Activated T-helper 1 cell treated with anti-CD3 and anti-CD28 coated beads, Interleukin-12 subunit alpha, Interleukin-12 subunit beta, Interleukin-2, Interleukin-4 antibody, amounts not matched to agents 30 ng/mL and 10 ng/mL and 1 ng/mL, durations not matched to agents 14 hours and 24 hours and 36 hours (primary cell): ENCODE measurements at regions not wholly inside any gene's neighbourhood (a gene's known extent, or its start where the extent isn't known, plus 50 kb on each side); places are given as distances from the start of the nearest gene placed in this dataset.
"Not testable (repeated sequence)": the region's sequence is repeated elsewhere in the genome, so short reads cannot be mapped to it uniquely, and the experiment has no call there.

Experiments used
- DNase-seq: peaks from one replicate; pipeline ENCODE4 v3.0.0; 2021; ENCODE audit warnings: low spot score
- H3K27ac Mint-ChIP-seq: one replicate; pipeline ENCODE4 v1.8.0; 2021; ENCODE audit warnings: mild to moderate bottlenecking, mixed read lengths
- H3K27me3 Mint-ChIP-seq: one replicate; pipeline ENCODE4 v1.8.0; 2022; ENCODE audit warnings: mild to moderate bottlenecking, moderate library complexity, mixed read lengths; ENCODE audit not compliant: insufficient read depth
- H3K36me3 Mint-ChIP-seq: one replicate; pipeline ENCODE4 v1.8.0; 2021; ENCODE audit warnings: low read depth, mixed read lengths
- H3K4me1 Mint-ChIP-seq: one replicate; pipeline ENCODE4 v1.8.0; 2021; ENCODE audit warnings: low read depth, mixed read lengths
- H3K4me3 Mint-ChIP-seq: one replicate; pipeline ENCODE4 v1.8.0; 2021; ENCODE audit warnings: mild to moderate bottlenecking, moderate library complexity, mixed read lengths
- H3K9me3 Mint-ChIP-seq: one replicate; pipeline ENCODE4 v1.8.0; 2021; ENCODE audit warnings: mixed read lengths
- intact Hi-C: fragments of 100-400 bp; cut with micrococcal nuclease; formaldehyde crosslinking; loops from one replicate; pipeline ENCODE4 v1.15.1; 2024

DNA sequence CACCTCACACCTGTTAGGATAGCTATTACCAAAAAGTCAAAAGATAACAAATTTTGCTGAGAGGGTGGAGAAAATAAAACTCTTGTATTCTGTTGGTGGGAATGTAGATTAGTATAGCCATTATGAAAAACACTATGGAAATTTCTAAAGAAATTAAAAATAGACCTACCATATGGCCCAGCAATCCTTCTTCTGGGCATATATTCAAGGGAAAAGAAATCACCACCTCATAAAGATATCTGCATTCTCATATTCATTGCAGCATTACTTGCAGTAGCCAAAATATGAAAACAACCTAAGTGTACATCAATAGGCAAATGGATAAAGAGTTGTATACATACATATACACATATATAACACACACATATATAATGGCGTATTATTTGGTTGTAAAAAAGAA, 791.6 kb upstream of the RGS18 start:
- intact Hi-C loops: no loop called here
- no peak for DNase-seq
- H3K4me1 Mint-ChIP-seq: no peaks in the 10 kb centered on the region
- no peak overlapping the region for H3K4me3 Mint-ChIP-seq
- no peaks in the 10 kb centered on the region for H3K27me3 Mint-ChIP-seq
- H3K27ac Mint-ChIP-seq: no peak overlapping the region
- no peaks in the 10 kb centered on the region for H3K36me3 Mint-ChIP-seq
- H3K9me3 Mint-ChIP-seq: peaks cover 7% of the 10 kb centered on the region

DNA sequence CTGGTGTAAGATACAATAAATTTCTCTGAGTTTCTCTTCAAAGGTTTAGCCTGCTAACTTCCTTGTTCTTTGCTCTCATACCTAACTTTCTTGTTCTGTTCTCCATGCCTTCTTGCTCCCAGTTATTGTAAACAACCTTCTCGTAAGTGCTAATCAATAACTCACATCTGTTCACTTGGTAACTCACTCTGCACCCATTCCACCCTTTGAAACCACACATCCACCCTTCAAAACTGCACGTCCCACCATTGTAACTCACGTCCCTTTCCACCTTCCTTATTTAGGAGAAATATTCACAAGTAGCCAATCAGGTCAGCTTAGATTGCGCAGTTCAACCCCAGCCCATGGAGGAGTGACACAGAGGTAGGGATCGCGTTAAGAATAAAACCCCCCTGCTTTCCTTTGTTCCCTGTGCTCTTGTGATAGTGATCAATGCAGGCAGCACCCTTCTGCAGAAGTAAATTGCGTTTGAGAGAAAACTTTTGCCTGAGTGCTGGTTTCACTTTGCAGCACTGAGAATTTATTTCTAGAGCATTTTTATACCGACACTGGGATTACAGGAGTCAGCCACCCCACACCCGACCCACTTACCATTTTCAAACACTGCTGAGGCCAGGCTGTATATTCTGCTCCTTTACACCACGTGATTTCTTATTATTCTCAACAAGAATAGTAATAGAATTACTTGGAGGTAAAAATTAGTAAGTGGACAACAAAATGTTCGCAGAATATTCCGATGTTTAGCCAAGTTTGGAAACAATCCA, 789.2 kb upstream of the RGS18 start:
- Mint-ChIP-seq H3K4me1 (no peaks in the 10 kb centered on the region), H3K4me3 (no peak overlapping the region), H3K27ac (no peak overlapping the region), H3K9me3 (peaks cover 7% of the 10 kb centered on the region), H3K36me3 (no peaks in the 10 kb centered on the region), H3K27me3 (no peaks in the 10 kb centered on the region)
- intact Hi-C loops: no loop called here
- no peak for DNase-seq

DNA sequence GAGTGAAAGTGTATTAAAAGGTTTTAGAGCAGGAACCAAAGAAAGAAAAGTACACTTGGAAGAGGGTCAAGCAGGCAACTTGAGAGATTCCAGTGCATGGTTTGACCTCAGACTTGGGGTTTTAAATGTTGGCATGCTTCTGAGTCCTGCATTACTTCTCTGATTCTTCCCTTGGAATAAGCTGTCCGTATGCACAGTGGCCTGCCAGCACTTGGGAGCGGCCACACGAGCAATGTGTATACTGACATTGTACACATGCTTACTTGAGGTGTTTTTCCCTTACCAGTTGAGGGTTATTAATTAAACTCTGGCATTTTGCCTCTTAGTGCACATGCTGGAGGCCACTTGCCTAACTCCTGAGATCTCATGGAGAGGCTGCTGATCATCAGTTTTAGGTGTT, 786.6 kb upstream of the RGS18 start:
- DNase-seq: no peak
- no peaks in the 10 kb centered on the region for H3K36me3 Mint-ChIP-seq
- intact Hi-C loops: no loop called here
- H3K9me3 Mint-ChIP-seq: peaks cover 18% of the 10 kb centered on the region
- no peaks in the 10 kb centered on the region for H3K27me3 Mint-ChIP-seq
- H3K4me3 Mint-ChIP-seq: no peak overlapping the region
- no peak overlapping the region for H3K27ac Mint-ChIP-seq
- no peaks in the 10 kb centered on the region for H3K4me1 Mint-ChIP-seq

DNA sequence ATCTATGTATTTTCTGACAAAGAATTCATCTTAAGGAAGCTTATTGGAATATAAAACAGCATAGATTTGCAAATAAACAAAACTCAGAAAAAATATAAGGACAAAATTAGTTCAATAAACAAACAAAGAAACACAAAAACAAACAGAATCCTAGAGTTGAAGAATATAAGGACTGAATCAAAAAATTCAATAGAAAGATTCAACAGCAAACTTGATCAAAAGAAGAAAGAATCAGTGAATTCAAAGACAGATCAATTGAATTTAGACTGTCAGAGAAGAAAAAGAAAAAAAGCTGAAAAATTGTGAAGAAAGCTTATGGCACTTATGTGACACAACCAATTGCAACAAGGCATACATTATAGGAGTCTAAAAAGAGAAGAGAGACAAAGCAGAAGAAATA, 770.0 kb upstream of the RGS18 start:
- Mint-ChIP-seq H3K4me3 (no peak overlapping the region), H3K4me1 (no peaks in the 10 kb centered on the region), H3K27ac (no peak overlapping the region), H3K36me3 (no peaks in the 10 kb centered on the region), H3K9me3 (peaks cover 23% of the 10 kb centered on the region), H3K27me3 (no peaks in the 10 kb centered on the region)
- intact Hi-C loops: no loop called here
- DNase-seq: no peak

DNA sequence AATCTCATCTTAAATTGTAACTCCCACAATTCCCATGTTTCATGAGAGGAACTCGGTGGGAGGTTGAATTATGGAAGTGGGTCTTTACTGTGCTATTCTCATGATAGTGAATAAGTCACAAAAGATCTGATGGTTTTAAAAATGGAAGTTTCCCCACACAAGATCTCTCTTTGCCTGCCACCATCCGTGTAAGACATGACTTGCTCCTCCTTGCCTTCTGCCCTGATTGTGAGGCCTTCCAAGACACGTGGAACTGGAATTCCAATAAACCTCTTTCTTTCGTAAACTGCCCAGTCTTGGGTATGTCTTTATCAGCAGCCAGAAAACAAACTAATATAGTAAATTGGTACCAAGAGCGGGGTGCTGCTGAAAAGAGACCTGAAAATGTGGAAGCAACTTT, 761.6 kb upstream of the RGS18 start:
- Mint-ChIP-seq H3K36me3 (no peaks in the 10 kb centered on the region), H3K27me3 (no peaks in the 10 kb centered on the region), H3K9me3 (peaks cover 5% of the 10 kb centered on the region), H3K4me3 (no peak overlapping the region), H3K27ac (no peak overlapping the region), H3K4me1 (no peaks in the 10 kb centered on the region)
- no peak for DNase-seq
- intact Hi-C loops: no loop called here

DNA sequence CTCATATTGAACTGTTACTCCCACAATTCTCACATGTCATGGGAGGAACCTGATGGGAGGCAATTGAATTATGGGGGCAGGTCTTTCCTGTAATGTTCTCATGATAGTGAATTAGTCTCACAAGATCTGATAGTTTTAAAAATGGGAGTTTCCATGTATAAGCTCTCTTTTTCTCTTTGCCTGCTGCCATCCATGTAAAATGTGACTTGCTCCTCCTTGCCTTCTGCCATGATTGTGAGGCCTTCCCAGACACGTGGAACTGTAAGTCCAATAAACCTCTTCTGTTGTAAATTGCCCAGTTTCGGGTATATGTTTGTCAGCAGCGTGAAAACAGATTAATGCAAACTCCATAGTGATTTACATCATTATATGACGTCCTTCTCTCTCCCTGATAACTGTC, 759.7 kb upstream of the RGS18 start:
- intact Hi-C loops: no loop called here
- H3K4me1 Mint-ChIP-seq: no peaks in the 10 kb centered on the region

DNA sequence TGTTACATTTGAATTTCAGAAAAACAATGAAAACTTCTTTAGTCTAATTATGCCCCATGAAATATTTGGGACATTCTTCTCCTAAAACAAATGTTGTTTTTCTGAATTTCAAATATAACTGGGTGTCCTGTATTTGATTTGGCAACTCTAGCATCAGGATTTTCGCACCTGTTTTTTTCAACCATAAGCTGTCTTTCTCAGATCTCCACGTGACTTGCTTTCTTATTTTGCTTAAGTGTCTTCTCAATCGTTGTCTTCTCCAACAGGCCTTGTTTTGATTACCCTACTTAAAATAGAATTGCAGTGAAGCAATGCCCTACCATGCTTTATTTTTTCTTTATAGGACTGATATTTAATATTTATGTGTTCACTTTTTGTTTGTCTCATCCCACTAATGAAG, 752.8 kb upstream of the RGS18 start:
- no peaks in the 10 kb centered on the region for H3K9me3 Mint-ChIP-seq
- no peaks in the 10 kb centered on the region for H3K36me3 Mint-ChIP-seq
- intact Hi-C loops: no loop called here
- no peak overlapping the region for H3K4me3 Mint-ChIP-seq
- no peaks in the 10 kb centered on the region for H3K4me1 Mint-ChIP-seq
- H3K27ac Mint-ChIP-seq: no peak overlapping the region
- no peak for DNase-seq
- H3K27me3 Mint-ChIP-seq: no peaks in the 10 kb centered on the region

More for the DNA sequence above, 759.7 kb upstream of the RGS18 start:
- no peak overlapping the region for H3K4me3 Mint-ChIP-seq
- no peaks in the 10 kb centered on the region for H3K36me3 Mint-ChIP-seq
- H3K27me3 Mint-ChIP-seq: no peaks in the 10 kb centered on the region
- DNase-seq: no peak
- peaks cover 5% of the 10 kb centered on the region for H3K9me3 Mint-ChIP-seq
- no peak overlapping the region for H3K27ac Mint-ChIP-seq

DNA sequence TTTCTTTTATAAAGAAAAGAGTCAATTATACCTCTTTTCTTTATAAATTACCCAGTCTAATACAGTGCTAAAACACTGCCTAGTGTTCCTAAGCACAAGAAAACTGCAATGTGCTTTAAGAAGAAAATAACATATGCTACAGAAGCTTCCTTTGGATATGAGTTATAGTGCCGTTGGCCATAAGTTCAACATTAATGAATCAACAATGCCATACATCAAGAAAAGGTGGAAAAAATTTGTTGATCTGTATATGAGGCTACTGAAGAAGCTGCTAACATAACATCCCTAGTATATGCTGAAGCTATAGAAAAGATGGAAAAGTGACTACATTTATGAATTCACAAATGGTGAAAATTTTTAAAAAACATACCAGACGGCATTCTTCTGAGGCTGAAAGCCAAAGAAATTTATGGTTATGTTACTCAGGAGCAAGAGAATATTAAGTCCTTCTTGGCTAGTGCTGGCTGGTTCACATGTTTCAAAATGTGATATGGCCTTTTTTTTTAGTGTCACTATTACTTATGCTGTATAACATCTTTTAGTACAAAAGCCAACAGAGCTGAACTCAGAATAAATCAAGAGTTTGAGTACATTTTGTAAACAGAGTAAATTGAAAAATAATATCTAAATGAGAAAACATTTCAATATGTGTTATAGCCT, 743.2 kb upstream of the RGS18 start:
- no peak overlapping the region for H3K4me3 Mint-ChIP-seq
- H3K4me1 Mint-ChIP-seq: no peaks in the 10 kb centered on the region
- no peak for DNase-seq
- H3K9me3 Mint-ChIP-seq: peaks cover 3% of the 10 kb centered on the region
- no peak overlapping the region for H3K27ac Mint-ChIP-seq
- intact Hi-C loops: no loop called here
- no peaks in the 10 kb centered on the region for H3K36me3 Mint-ChIP-seq
- H3K27me3 Mint-ChIP-seq: no peaks in the 10 kb centered on the region

DNA sequence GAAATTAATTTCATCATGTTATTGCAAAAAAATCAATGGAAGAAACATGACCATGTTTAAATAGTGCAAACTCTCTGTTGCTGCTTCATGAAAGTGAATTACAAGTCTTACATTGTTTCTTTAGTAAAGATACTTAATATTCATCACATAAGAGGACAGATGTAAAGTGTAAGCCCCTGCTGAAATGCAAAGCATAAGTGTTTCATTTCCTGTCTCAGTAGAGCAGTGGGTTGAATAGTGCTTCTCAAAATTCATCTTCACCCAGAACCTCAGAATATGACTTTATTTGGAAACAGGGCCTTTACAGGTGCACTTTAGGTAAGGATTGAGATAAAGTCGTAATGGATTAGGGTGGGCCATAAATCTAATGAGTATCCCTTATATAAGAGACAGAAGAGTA, 738.4 kb upstream of the RGS18 start:
- H3K27me3 Mint-ChIP-seq: no peaks in the 10 kb centered on the region
- peaks cover 5% of the 10 kb centered on the region for H3K9me3 Mint-ChIP-seq
- H3K4me3 Mint-ChIP-seq: no peak overlapping the region
- no peaks in the 10 kb centered on the region for H3K4me1 Mint-ChIP-seq
- DNase-seq: no peak
- no peaks in the 10 kb centered on the region for H3K36me3 Mint-ChIP-seq
- intact Hi-C loops: no loop called here
- H3K27ac Mint-ChIP-seq: no peak overlapping the region

DNA sequence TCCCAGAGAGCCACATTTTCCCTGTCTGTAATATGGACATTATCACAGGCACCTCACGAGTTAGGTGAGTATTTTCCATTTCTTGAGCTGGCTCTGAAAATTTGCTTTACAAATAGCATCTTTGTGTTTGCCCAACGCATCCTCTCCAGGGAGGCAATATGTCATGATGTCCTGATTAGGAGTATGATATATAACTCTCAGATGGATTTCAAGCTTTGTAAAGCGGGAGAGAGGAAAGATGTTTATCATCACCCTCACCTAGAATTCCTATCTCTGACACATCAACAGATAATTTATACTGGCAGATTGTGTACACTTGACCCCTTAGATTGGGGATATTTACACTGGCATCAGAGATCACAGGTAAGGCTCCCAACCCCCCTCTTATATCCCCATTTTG, 730.7 kb upstream of the RGS18 start:
- H3K27me3 Mint-ChIP-seq: no peaks in the 10 kb centered on the region
- H3K9me3 Mint-ChIP-seq: peaks cover 3% of the 10 kb centered on the region
- H3K4me1 Mint-ChIP-seq: no peaks in the 10 kb centered on the region
- H3K36me3 Mint-ChIP-seq: no peaks in the 10 kb centered on the region
- no peak overlapping the region for H3K27ac Mint-ChIP-seq
- H3K4me3 Mint-ChIP-seq: no peak overlapping the region
- no peak for DNase-seq
- intact Hi-C loops: no loop called here

DNA sequence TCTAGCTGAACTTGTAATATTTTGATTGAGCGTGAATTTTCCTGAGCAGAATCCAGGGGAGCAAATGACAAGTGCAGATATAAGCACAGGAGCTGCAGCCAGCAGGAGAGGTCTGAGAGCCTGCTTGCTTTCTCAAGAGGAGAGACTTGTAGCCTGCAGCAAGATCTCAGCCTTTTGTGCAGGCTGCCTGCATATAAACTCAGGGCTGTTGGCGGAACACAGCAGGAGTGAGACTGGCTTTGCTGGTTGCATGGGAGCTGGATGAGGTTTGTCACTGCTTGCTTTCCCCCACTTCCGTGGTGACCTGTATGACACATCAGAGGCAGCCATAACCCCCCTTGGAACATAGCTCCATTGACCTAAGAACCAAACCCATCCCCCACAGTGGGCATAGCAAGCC, 725.4 kb upstream of the RGS18 start:
- Mint-ChIP-seq H3K27me3 (no peaks in the 10 kb centered on the region), H3K9me3 (peaks cover 12% of the 10 kb centered on the region), H3K4me3 (no peak overlapping the region), H3K27ac (no peak overlapping the region), H3K4me1 (no peaks in the 10 kb centered on the region), H3K36me3 (no peaks in the 10 kb centered on the region)
- intact Hi-C loops: no loop called here
- DNase-seq: no peak

DNA sequence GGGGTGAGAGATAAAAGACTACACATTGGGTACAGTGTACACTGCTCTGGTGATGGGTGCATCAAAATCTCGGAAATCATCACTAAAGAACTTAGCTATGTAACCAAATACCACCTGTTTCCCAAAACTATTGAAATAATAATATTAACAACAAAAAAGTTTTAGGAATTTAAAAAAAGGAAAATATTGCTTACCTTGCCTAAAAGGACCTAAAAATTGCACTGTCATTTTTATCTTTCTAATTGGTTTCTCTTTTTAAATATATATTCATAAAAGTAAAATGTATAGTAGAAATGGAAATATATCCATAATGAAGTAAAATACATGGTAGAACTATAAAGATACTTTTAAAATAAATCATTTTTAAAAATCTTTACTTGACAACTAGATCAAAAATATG, 719.3 kb upstream of the RGS18 start:
- Mint-ChIP-seq H3K9me3 (peaks cover 5% of the 10 kb centered on the region), H3K36me3 (no peaks in the 10 kb centered on the region), H3K4me1 (no peaks in the 10 kb centered on the region), H3K27me3 (no peaks in the 10 kb centered on the region), H3K4me3 (no peak overlapping the region), H3K27ac (no peak overlapping the region)
- DNase-seq: no peak
- intact Hi-C loops: no loop called here

DNA sequence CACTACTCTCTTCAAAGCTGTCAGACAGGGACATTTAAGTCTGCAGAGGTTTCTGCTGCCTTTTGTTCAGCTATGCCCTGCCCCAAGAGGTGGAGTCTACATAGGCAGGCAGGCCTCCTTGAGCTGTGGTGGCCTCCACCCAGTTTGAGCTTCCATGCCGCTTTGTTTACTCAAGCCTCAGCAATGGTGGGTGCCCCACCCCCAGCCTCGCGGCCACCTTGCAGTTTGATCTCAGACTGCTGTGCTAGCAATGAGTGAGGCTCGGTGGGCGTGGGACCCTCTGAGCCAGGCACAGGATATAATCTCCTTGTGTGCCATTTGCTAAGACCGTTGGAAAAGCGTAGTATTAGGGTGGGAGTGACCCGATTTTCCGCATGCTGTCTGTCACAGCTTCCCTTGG, 710.0 kb upstream of the RGS18 start:
- H3K27me3 Mint-ChIP-seq, intact Hi-C loops, H3K27ac Mint-ChIP-seq, H3K36me3 Mint-ChIP-seq, H3K9me3 Mint-ChIP-seq, H3K4me3 Mint-ChIP-seq, DNase-seq, H3K4me1 Mint-ChIP-seq: not testable (repeated sequence)

DNA sequence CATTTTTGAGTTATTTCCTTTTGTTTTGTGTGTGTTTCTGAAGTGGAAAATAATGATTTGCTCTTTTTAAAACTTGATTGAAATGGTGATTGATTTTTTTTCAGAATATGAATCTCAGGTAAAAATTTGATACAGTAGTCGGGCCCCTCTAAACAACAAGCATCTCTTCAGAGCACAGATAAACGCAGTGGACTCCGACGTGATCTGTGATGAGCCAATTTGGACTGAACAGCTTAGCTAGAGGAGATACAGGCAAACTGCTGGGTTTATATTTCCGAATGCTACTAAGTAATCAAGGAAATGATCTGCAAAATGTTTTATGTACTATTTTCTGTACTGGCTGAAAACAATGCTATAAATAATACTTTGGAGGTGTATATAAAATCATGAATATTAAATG, 705.7 kb upstream of the RGS18 start:
- Mint-ChIP-seq H3K36me3 (no peaks in the 10 kb centered on the region), H3K27ac (no peak overlapping the region), H3K4me3 (no peak overlapping the region), H3K4me1 (no peaks in the 10 kb centered on the region), H3K9me3 (peaks cover 4% of the 10 kb centered on the region), H3K27me3 (no peaks in the 10 kb centered on the region)
- no peak for DNase-seq
- intact Hi-C loops: no loop called here
